Astrocyte of the spinal cord (primary cell): ENCODE measurements at regions not wholly inside any gene's neighbourhood (a gene's known extent, or its start where the extent isn't known, plus 50 kb on each side); places are given as distances from the start of the nearest gene placed in this dataset.
A peak's percentile ranks its signal among the peaks of the same experiment; 100 is the strongest.

Experiments used
- DNase-seq: peaks from one replicate; pipeline ENCODE4 v3.0.0; 2011; ENCODE audit warnings: low read depth, low spot score
- H3K4me3 ChIP-seq: 2 replicates; pipeline ENCODE4 v1.5.1; 2011; ENCODE audit warnings: low read depth, mild to moderate bottlenecking, low read length, moderate library complexity
- CTCF ChIP-seq: IDR thresholded peaks from 2 replicates; pipeline ENCODE4 v1.5.1; 2012; ENCODE audit warnings: low read depth, mild to moderate bottlenecking, low read length, inconsistent platforms
- in situ Hi-C: cut with HindIII; loops from 2 replicates; pipeline ENCODE4 v1.10.0; 2017; ENCODE audit warnings: low sequenced_read_pairs

GRCh38 chr9:20119566-20119965 is 330.7 kb upstream of the SLC24A2 start:
- TF ChIP-seq CTCF = no peak
- in situ Hi-C loops = no loop called here
- H3K4me3 ChIP-seq = no peak overlapping the region
- DNase-seq = no peak

GRCh38 chr9:20117986-20118385 is 329.1 kb upstream of the SLC24A2 start:
- in situ Hi-C loops = no loop called here

GRCh38 chr9:20117482-20117881 is 328.6 kb upstream of the SLC24A2 start:
- no peak overlapping the region for H3K4me3 ChIP-seq
- no peak for TF ChIP-seq CTCF
- DNase-seq = no peak
- in situ Hi-C loops = no loop called here

More at GRCh38 chr9:20117986-20118385, 329.1 kb upstream of the SLC24A2 start:
- no peak for TF ChIP-seq CTCF
- no peak overlapping the region for H3K4me3 ChIP-seq
- no peak for DNase-seq

- TF ChIP-seq CTCF = no peak
- in situ Hi-C loops = no loop called here
- no peak for DNase-seq
These were observed 326.1 kb upstream of the SLC24A2 start for GRCh38 chr9:20114974-20115373.

GRCh38 chr9:20112205-20112783 is 323.5 kb upstream of the SLC24A2 start:
- DNase-seq = peak; percentile 24
- no peak overlapping the region for H3K4me3 ChIP-seq
- in situ Hi-C loops = no loop called here
- TF ChIP-seq CTCF = no peak

More at GRCh38 chr9:20114974-20115373, 326.1 kb upstream of the SLC24A2 start:
- no peak overlapping the region for H3K4me3 ChIP-seq

- no peak for DNase-seq
- no peak overlapping the region for H3K4me3 ChIP-seq
- in situ Hi-C loops = no loop called here
- no peak for TF ChIP-seq CTCF
These were observed 322.5 kb upstream of the SLC24A2 start for GRCh38 chr9:20111173-20111843.
